ENCODE measurements at regions not wholly inside any gene's neighbourhood (a gene's known extent, or its start where the extent isn't known, plus 50 kb on each side); places are given as distances from the start of the nearest gene placed in this dataset.

- H3K36me3 ChIP-seq, result no peaks in the 10 kb centered on the region
These were observed 244.0 kb downstream of the CASP12 start for GRCh38 chr11:104654181-104654813.

DNA sequence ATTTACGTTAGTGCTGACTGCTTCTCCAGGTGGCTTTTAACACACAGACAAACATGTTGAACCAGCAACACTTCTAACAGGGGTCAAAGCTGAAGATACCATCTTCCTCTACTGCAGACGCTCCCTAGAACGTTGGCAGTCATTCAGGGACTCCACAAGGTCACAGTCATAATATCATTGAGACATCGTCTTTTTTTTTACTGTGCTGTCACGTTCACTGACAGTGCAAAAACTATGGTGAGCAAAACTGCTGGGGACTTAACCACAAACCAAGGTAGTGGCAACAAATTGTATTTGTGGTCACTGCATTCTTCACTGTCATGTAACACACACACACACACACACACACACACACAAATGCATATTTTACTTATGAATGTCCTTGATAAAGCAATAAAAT is 244.9 kb downstream of the CASP12 start:
- no peaks in the 10 kb centered on the region for H3K27me3 ChIP-seq
- peak; percentile 1 for DNase-seq
- no peak overlapping the region for H3K4me3 ChIP-seq
- no peaks in the 10 kb centered on the region for H3K9me3 ChIP-seq
- H3K36me3 ChIP-seq, result no peaks in the 10 kb centered on the region

More at GRCh38 chr11:104654181-104654813, 244.0 kb downstream of the CASP12 start:
- Histone ChIP-seq H3K9me3 (no peaks in the 10 kb centered on the region), H3K4me3 (no peak overlapping the region), H3K27me3 (no peaks in the 10 kb centered on the region)
- DNase-seq, result no peak

DNA sequence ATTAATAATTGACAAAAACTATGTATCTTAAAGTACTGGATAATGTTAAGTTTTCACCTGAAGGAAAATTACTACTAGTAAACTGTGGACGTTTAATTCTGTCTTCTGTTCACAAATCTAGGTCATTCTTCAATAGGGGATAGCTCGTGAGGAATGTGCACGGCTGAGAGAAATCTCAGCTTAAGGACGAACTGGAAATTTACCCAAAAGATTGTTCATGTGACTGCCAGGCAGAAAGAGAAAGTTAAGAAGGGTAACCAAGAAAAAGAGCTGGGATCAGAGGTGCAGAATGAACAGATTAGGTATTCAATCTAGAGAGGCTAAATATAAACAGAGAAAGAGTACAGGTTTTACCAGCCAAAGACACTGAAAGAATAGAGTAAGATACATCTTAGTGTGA is 245.3 kb downstream of the CASP12 start:
- no peak for DNase-seq
- Histone ChIP-seq H3K27me3 (no peaks in the 10 kb centered on the region), H3K36me3 (no peaks in the 10 kb centered on the region), H3K4me3 (no peak overlapping the region), H3K9me3 (no peaks in the 10 kb centered on the region)

DNA sequence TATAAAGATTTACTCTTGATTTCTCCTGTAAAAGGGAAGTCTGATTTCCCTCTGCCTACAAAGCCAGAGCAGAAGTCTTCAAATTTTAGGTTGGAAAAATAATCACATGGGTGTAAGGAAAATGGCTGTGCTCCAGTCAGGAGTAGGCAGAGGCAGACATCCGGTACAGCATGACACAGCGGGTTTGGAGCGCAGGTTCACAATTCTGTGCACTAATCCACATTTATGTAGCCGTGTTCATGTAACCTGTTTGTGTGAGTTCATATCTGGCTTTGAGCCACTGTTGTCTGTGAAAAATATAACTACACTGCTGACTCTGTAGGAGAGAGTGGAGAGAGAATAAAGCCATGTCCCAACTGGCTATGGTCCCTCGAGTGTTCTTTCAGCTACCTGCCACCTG is 248.0 kb downstream of the CASP12 start:
- Histone ChIP-seq H3K4me3 (no peak overlapping the region), H3K9me3 (no peaks in the 10 kb centered on the region), H3K36me3 (no peaks in the 10 kb centered on the region), H3K27me3 (no peaks in the 10 kb centered on the region)
- DNase-seq, result no peak

- H3K9me3 ChIP-seq, result no peaks in the 10 kb centered on the region
- H3K4me3 ChIP-seq, result no peak overlapping the region
These were observed 249.3 kb downstream of the CASP12 start for GRCh38 chr11:104649002-104649401.

GRCh38 chr11:104645261-104646222 is 252.7 kb downstream of the CASP12 start:
- Histone ChIP-seq H3K27me3 (no peaks in the 10 kb centered on the region), H3K9me3 (no peaks in the 10 kb centered on the region), H3K4me3 (no peak overlapping the region), H3K36me3 (no peaks in the 10 kb centered on the region)
- DNase-seq, result no peak

More at GRCh38 chr11:104649002-104649401, 249.3 kb downstream of the CASP12 start:
- no peaks in the 10 kb centered on the region for H3K36me3 ChIP-seq
- no peaks in the 10 kb centered on the region for H3K27me3 ChIP-seq
- no peak for DNase-seq

GRCh38 chr11:104637662-104638170 is 260.5 kb downstream of the CASP12 start:
- Histone ChIP-seq H3K4me3 (no peak overlapping the region), H3K9me3 (no peaks in the 10 kb centered on the region), H3K36me3 (no peaks in the 10 kb centered on the region), H3K27me3 (no peaks in the 10 kb centered on the region)
- DNase-seq, result no peak

GRCh38 chr11:104633226-104633625 is 265.0 kb downstream of the CASP12 start:
- H3K36me3 ChIP-seq, result no peaks in the 10 kb centered on the region
- no peaks in the 10 kb centered on the region for H3K27me3 ChIP-seq
- H3K4me3 ChIP-seq, result no peak overlapping the region
- no peak for DNase-seq
- no peaks in the 10 kb centered on the region for H3K9me3 ChIP-seq

- Histone ChIP-seq H3K9me3 (no peaks in the 10 kb centered on the region), H3K4me3 (no peak overlapping the region), H3K36me3 (no peaks in the 10 kb centered on the region)
These were observed 267.9 kb downstream of the CASP12 start for GRCh38 chr11:104630352-104630751.

DNA sequence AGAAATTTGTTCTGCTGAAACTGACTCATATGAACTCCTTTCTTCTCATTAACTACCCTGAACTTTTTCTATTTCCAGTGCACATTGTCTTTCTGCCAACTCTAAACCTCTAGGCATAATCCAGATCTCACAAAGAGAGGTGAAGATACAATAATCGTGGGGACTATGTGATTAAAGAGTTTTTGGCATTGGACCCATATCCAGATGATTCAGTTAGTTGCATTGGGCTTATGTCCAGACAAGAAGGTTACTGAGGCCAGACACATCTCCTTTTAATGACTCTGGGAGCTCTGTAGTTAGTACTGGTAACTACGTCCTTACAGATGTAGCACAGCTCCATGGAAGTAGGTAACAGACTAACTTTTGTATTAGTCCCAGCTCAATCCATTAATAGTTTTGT is 273.0 kb downstream of the CASP12 start:
- Histone ChIP-seq H3K4me3 (no peak overlapping the region), H3K27me3 (no peaks in the 10 kb centered on the region), H3K36me3 (no peaks in the 10 kb centered on the region), H3K9me3 (no peaks in the 10 kb centered on the region)
- no peak for DNase-seq

More at GRCh38 chr11:104630352-104630751, 267.9 kb downstream of the CASP12 start:
- no peaks in the 10 kb centered on the region for H3K27me3 ChIP-seq
- DNase-seq, result no peak

DNA sequence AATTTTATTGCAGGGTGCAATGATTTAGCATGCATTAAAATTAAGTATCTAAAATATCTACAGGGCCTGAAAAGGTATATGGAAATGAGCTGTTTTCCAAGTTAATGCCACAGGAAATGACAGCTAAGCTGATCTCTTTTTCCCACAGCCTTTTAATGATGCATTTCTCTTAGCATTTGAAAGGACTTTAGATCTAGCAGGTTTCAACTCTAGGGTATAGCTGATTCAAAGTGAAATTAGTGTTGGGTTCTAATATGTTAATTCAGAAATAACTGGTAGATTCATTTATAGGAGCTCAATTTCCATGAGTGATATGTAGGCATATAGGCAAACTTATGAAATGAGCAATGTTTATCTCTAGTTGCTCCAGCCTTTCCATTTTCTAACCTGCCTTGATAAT is 274.2 kb downstream of the CASP12 start:
- H3K4me3 ChIP-seq, result no peak overlapping the region
- H3K36me3 ChIP-seq, result no peaks in the 10 kb centered on the region
- H3K27me3 ChIP-seq, result no peaks in the 10 kb centered on the region
- DNase-seq, result no peak
- H3K9me3 ChIP-seq, result no peaks in the 10 kb centered on the region

DNA sequence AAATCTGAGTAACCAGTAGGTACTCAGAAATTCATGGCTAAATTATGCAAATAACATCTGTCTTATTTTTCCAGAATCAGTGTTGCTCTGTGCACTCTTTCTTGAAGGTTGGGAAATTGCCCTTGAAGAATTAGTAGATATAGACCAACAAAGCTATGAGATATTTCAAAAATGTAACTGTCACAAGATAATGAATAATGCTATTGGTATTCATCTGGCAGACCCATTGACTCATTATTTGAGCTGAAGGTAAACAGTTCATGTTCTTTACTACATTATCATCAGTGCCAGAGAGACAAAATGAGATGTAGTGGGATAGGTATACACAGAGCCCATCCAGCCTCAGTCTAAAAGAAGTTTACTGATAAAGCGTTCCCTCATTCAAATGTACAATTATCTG is 274.7 kb downstream of the CASP12 start:
- H3K9me3 ChIP-seq, result no peaks in the 10 kb centered on the region
- DNase-seq, result no peak
- H3K27me3 ChIP-seq, result no peaks in the 10 kb centered on the region
- H3K36me3 ChIP-seq, result no peaks in the 10 kb centered on the region
- no peak overlapping the region for H3K4me3 ChIP-seq

DNA sequence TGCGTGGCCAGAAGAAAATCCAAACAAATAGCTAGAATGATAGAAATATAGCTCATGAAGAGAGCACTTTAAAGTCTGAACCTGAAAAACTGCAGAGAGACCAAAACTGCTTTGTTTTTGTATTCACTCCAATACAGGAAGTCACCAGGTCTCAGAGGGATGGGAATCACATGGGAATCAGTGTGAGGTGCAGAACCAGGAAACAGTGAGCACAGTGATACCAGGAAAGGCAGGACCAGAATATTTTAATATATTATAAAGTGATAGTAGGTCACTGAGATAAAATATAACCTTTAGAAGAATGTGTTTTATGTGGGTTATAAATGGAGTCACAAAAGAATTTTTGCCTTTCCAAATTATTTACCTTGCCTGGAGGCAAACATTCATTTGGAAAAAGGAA is 277.3 kb downstream of the CASP12 start:
- no peaks in the 10 kb centered on the region for H3K9me3 ChIP-seq

GRCh38 chr11:104619751-104620150 is 278.5 kb downstream of the CASP12 start:
- Histone ChIP-seq H3K4me3 (no peak overlapping the region), H3K36me3 (no peaks in the 10 kb centered on the region), H3K9me3 (no peaks in the 10 kb centered on the region)

More for the DNA sequence above, 277.3 kb downstream of the CASP12 start:
- no peaks in the 10 kb centered on the region for H3K27me3 ChIP-seq
- no peak for DNase-seq
- no peak overlapping the region for H3K4me3 ChIP-seq
- no peaks in the 10 kb centered on the region for H3K36me3 ChIP-seq

GRCh38 chr11:104618954-104619353 is 279.3 kb downstream of the CASP12 start:
- no peaks in the 10 kb centered on the region for H3K36me3 ChIP-seq
- H3K9me3 ChIP-seq, result no peaks in the 10 kb centered on the region
- H3K27me3 ChIP-seq, result no peaks in the 10 kb centered on the region
- no peak overlapping the region for H3K4me3 ChIP-seq
- DNase-seq, result no peak

More at GRCh38 chr11:104619751-104620150, 278.5 kb downstream of the CASP12 start:
- H3K27me3 ChIP-seq, result no peaks in the 10 kb centered on the region
- no peak for DNase-seq

DNA sequence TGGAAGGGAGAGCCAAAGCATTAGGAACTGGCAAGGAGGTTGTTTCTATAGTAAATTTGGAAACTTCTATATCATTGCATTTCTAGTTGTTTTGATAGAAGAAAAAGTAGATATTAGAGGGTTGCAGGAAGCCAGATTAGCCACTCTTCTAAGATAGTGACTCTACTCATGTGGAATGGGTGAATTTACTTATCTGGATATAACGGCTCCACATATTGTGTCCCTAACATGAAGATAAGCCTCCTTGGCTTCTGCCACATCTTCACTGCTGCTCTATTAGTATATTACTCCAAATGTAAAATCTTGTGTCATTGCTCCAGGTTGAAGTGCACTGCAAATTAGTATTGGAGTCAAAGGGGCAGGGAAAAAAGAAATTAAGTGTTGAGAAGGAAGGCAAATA is 283.3 kb downstream of the CASP12 start:
- Histone ChIP-seq H3K27me3 (no peaks in the 10 kb centered on the region), H3K36me3 (no peaks in the 10 kb centered on the region), H3K4me3 (no peak overlapping the region), H3K9me3 (no peaks in the 10 kb centered on the region)
- DNase-seq, result no peak

- H3K4me3 ChIP-seq, result no peak overlapping the region
- H3K36me3 ChIP-seq, result no peaks in the 10 kb centered on the region
- H3K9me3 ChIP-seq, result no peaks in the 10 kb centered on the region
- H3K27me3 ChIP-seq, result no peaks in the 10 kb centered on the region
- DNase-seq, result no peak
These were observed 284.1 kb downstream of the CASP12 start for GRCh38 chr11:104614117-104614680.

Data from MG63 (cell line).